Activated naive CD4-positive, alpha-beta T cell treated with Interleukin-2 at 50 U/mL for 16 hours (primary cell): ENCODE measurements at regions not wholly inside any gene's neighbourhood (a gene's known extent, or its start where the extent isn't known, plus 50 kb on each side); places are given as distances from the start of the nearest gene placed in this dataset.

Experiments
- DNase-seq: peaks from one replicate; pipeline ENCODE4 v3.0.0-alpha.2; 2020

GRCh38 chr22:48376428-48376827 is 1451.2 kb downstream of the BRD1 start:
- no peak for DNase-seq

- DNase-seq: no peak
Measured at GRCh38 chr22:48373626-48374173, 1454.0 kb downstream of the BRD1 start.

GRCh38 chr22:48372390-48372789 is 1455.3 kb downstream of the BRD1 start:
- no peak for DNase-seq

GRCh38 chr22:48371391-48371790 is 1456.3 kb downstream of the BRD1 start:
- DNase-seq: no peak

- no peak for DNase-seq
Measured at GRCh38 chr22:48370508-48371325, 1457.0 kb downstream of the BRD1 start.

- DNase-seq: no peak
Measured at GRCh38 chr22:48369789-48370507, 1457.7 kb downstream of the BRD1 start.

- no peak for DNase-seq
Measured at GRCh38 chr22:48368975-48369525, 1458.6 kb downstream of the BRD1 start.

GRCh38 chr22:48367731-48368130 is 1459.9 kb downstream of the BRD1 start:
- DNase-seq: no peak

- no peak for DNase-seq
Measured at GRCh38 chr22:48366591-48366990, 1461.1 kb downstream of the BRD1 start.

GRCh38 chr22:48366056-48366455 is 1461.6 kb downstream of the BRD1 start:
- no peak for DNase-seq

- DNase-seq: no peak
Measured at GRCh38 chr22:48365386-48365785, 1462.3 kb downstream of the BRD1 start.

GRCh38 chr22:48362721-48363404 is 1464.8 kb downstream of the BRD1 start:
- DNase-seq: no peak

GRCh38 chr22:48361099-48361639 is 1466.5 kb downstream of the BRD1 start:
- DNase-seq: no peak

GRCh38 chr22:48359613-48359965 is 1468.1 kb downstream of the BRD1 start:
- no peak for DNase-seq

- DNase-seq: no peak
Measured at GRCh38 chr22:48358886-48359612, 1468.6 kb downstream of the BRD1 start.

- no peak for DNase-seq
Measured at GRCh38 chr22:48357961-48358360, 1469.7 kb downstream of the BRD1 start.

- DNase-seq: no peak
Measured at GRCh38 chr22:48357196-48357595, 1470.5 kb downstream of the BRD1 start.

- no peak for DNase-seq
Measured at GRCh38 chr22:48356731-48357130, 1470.9 kb downstream of the BRD1 start.

GRCh38 chr22:48354096-48354495 is 1473.6 kb downstream of the BRD1 start:
- no peak for DNase-seq

GRCh38 chr22:48353116-48353947 is 1474.3 kb downstream of the BRD1 start:
- DNase-seq: no peak
